Stimulated activated CD4-positive, alpha-beta T cell treated with anti-CD3 and anti-CD28 coated beads, TNF-alpha, amount 100 ng/mL, for 24 hours (primary cell): ENCODE measurements at regions not wholly inside any gene's neighbourhood (a gene's known extent, or its start where the extent isn't known, plus 50 kb on each side); places are given as distances from the start of the nearest gene placed in this dataset.

Experiments
- DNase-seq, 3 experiments: peaks; one replicate each; pipeline ENCODE4 v3.0.0-alpha.2; 2020; ENCODE audit warnings: low read depth in 3 of 3

GRCh38 chr20:51100617-51101016 is 77.7 kb upstream of the KCNG1 start:
- no peak for DNase-seq

- DNase-seq: no peak
These were observed 75.4 kb upstream of the KCNG1 start for GRCh38 chr20:51098284-51098810.

GRCh38 chr20:51097351-51098120 is 74.6 kb upstream of the KCNG1 start:
- no peak for DNase-seq

GRCh38 chr20:51096582-51097267 is 73.8 kb upstream of the KCNG1 start:
- no peak for DNase-seq

GRCh38 chr20:51095633-51096521 is 73.0 kb upstream of the KCNG1 start:
- no peak for DNase-seq

- no peak for DNase-seq
These were observed 71.3 kb upstream of the KCNG1 start for GRCh38 chr20:51094221-51094620.

- DNase-seq: no peak
These were observed 70.4 kb upstream of the KCNG1 start for GRCh38 chr20:51093240-51093763.

- no peak for DNase-seq
These were observed 69.4 kb upstream of the KCNG1 start for GRCh38 chr20:51092338-51092737.

- no peak for DNase-seq
These were observed 68.7 kb upstream of the KCNG1 start for GRCh38 chr20:51091406-51092195.

- no peak for DNase-seq
These were observed 66.9 kb upstream of the KCNG1 start for GRCh38 chr20:51089840-51090239.

GRCh38 chr20:51089272-51089781 is 66.4 kb upstream of the KCNG1 start:
- DNase-seq: no peak

- DNase-seq: no peak
These were observed 64.4 kb upstream of the KCNG1 start for GRCh38 chr20:51087266-51087665.

GRCh38 chr20:51085769-51086168 is 62.9 kb upstream of the KCNG1 start:
- no peak for DNase-seq

- DNase-seq: no peak
These were observed 61.9 kb upstream of the KCNG1 start for GRCh38 chr20:51084593-51085377.

GRCh38 chr20:51083447-51083846 is 60.5 kb upstream of the KCNG1 start:
- DNase-seq: no peak

- DNase-seq: no peak
These were observed 60.1 kb upstream of the KCNG1 start for GRCh38 chr20:51082988-51083387.

- no peak for DNase-seq
These were observed 57.6 kb upstream of the KCNG1 start for GRCh38 chr20:51080516-51080915.

GRCh38 chr20:51079488-51079887 is 56.6 kb upstream of the KCNG1 start:
- no peak for DNase-seq

GRCh38 chr20:51077686-51078060 is 54.8 kb upstream of the KCNG1 start:
- no peak for DNase-seq
